GM21381 (cell line): ENCODE measurements at regions not wholly inside any gene's neighbourhood (a gene's known extent, or its start where the extent isn't known, plus 50 kb on each side); places are given as distances from the start of the nearest gene placed in this dataset.
A peak's percentile ranks its signal among the peaks of the same experiment; 100 is the strongest.

Experiments
- ATAC-seq: cut with Tn5 transposase; IDR thresholded peaks from one replicate; pipeline ENCODE4 v1.9.1; 2021; ENCODE audit warnings: mild to moderate bottlenecking, moderate library complexity; ENCODE audit not compliant: unreplicated experiment

- no peak for ATAC-seq
These were observed 563.4 kb upstream of the GCFC2 start for GRCh38 chr2:76274160-76274559.

GRCh38 chr2:76270096-76270710, 559.5 kb upstream of the GCFC2 start:
- ATAC-seq, result no peak

GRCh38 chr2:76268902-76269620, 558.3 kb upstream of the GCFC2 start:
- ATAC-seq, result no peak

- ATAC-seq, result no peak
These were observed 557.8 kb upstream of the GCFC2 start for GRCh38 chr2:76268484-76268883.

GRCh38 chr2:76257802-76258201, 547.1 kb upstream of the GCFC2 start:
- no peak for ATAC-seq

GRCh38 chr2:76256458-76257088, 545.9 kb upstream of the GCFC2 start:
- ATAC-seq, result no peak

GRCh38 chr2:76252704-76253103, 542.0 kb upstream of the GCFC2 start:
- ATAC-seq, result no peak

GRCh38 chr2:76251342-76251741, 540.6 kb upstream of the GCFC2 start:
- no peak for ATAC-seq

GRCh38 chr2:76247006-76247405, 536.3 kb upstream of the GCFC2 start:
- no peak for ATAC-seq

GRCh38 chr2:76211991-76212985, 501.6 kb upstream of the GCFC2 start:
- no peak for ATAC-seq

- ATAC-seq, result no peak
These were observed 499.8 kb upstream of the GCFC2 start for GRCh38 chr2:76210551-76210950.

- no peak for ATAC-seq
These were observed 493.3 kb upstream of the GCFC2 start for GRCh38 chr2:76204048-76204447.

GRCh38 chr2:76202866-76203265, 492.2 kb upstream of the GCFC2 start:
- ATAC-seq, result no peak

- ATAC-seq, result peak; percentile 71
These were observed 487.2 kb upstream of the GCFC2 start for GRCh38 chr2:76197842-76198448.

- no peak for ATAC-seq
These were observed 486.7 kb upstream of the GCFC2 start for GRCh38 chr2:76197428-76197827.

- ATAC-seq, result no peak
These were observed 483.5 kb upstream of the GCFC2 start for GRCh38 chr2:76194031-76194775.

GRCh38 chr2:76193089-76193488, 482.4 kb upstream of the GCFC2 start:
- ATAC-seq, result no peak

- ATAC-seq, result no peak
These were observed 477.8 kb upstream of the GCFC2 start for GRCh38 chr2:76188334-76189008.

GRCh38 chr2:76187415-76187814, 476.7 kb upstream of the GCFC2 start:
- ATAC-seq, result no peak
